ENCODE measurements at regions not wholly inside any gene's neighbourhood (a gene's known extent, or its start where the extent isn't known, plus 50 kb on each side); places are given as distances from the start of the nearest gene placed in this dataset.

DNA sequence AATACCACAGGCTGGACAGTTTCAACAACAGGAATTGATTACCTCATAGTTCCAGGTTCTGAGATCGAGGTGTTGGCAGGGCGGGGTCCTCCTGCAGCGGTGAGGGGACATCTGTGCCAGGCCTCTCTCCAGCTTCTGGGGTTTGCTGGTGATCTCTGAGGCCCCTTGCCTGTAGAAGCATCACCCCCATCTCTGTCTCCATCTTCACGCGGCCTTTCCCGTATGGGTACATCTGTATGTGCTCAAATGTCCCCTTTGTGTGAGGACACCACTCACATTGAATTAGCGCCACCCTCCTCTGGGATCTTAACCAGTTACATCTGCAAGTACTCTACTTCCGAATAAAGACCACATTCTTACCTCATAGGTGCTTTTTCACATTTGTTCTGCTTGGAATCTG, 1029.9 kb downstream of the BRD1 start:
- Histone ChIP-seq H3K27ac (ENCODE audit: low read depth, low read length) (no peak overlapping the region), H3K4me3 (replicated peaks in 1 of 2; ENCODE audit: low read depth in 1 of 2, low read length in 2 of 2) (no peak overlapping the region), H3K9ac (ENCODE audit: low read length) (no peak overlapping the region), H2AFZ (ENCODE audit: low read depth, low read length, poor library complexity, severe bottlenecking) (no peak overlapping the region), H4K20me1 (ENCODE audit: insufficient read depth) (no peaks in the 10 kb centered on the region), H3K27me3 (ENCODE audit: insufficient read depth, low read length) (no peaks in the 10 kb centered on the region), H3K79me2 (ENCODE audit: insufficient read depth, low read length) (no peaks in the 10 kb centered on the region), H3K36me3 (ENCODE audit: control insufficient read depth in 1 of 2, insufficient read depth in 2 of 2, low read length in 2 of 2) (no peaks in the 10 kb centered on the region), H3K9me3 (ENCODE audit: control insufficient read depth in 1 of 2, insufficient read depth in 1 of 2, low read depth in 1 of 2, low read length in 2 of 2) (no peaks in the 10 kb centered on the region), H3K9me2 (ENCODE audit: insufficient read depth) (no peaks in the 10 kb centered on the region), H3K4me2 (ENCODE audit: low read length) (no peak overlapping the region), H3K4me1 (ENCODE audit: control insufficient read depth in 1 of 2, insufficient read depth in 2 of 2, low read length in 2 of 2) (no peaks in the 10 kb centered on the region)
- ChIA-PET POLR2A (no interaction called here), RAD21 (ENCODE audit: low non-redundant PET in 1 of 2, low total read pairs in 2 of 2, uncharacterized antibody in 2 of 2, unreplicated experiment in 2 of 2) (no interaction called here), CTCF (interaction anchor here (0.9 kb wide), 1 partner anchor 15 kb away, joined by 3 read pairs; no protein-coding TSS in a partner anchor)
- no peak for DNase-seq (ENCODE audit: low read depth, low spot score)
- ATAC-seq = no peak
- intact Hi-C loops (cut with micrococcal nuclease) = no loop called here
- BruUV-seq (replicated peaks) = no TSS peak
- no peak for TF ChIP-seq RAD21 (IDR thresholded peaks at IDR 0.05; ENCODE audit: low read depth)
- TF ChIP-seq CEBPB (IDR thresholded peaks at IDR 0.05; ENCODE audit: low read depth) = no peak
- TF ChIP-seq YY1 (IDR thresholded peaks at IDR 0.05; ENCODE audit: extremely low read depth, insufficient replicate concordance, low read depth, low read length) = no peak
- TF ChIP-seq ZFX (IDR thresholded peaks at IDR 0.05) = no peak
- no peak for TF ChIP-seq CBX3 (IDR thresholded peaks at IDR 0.05; ENCODE audit: low read depth)
- no peak for TF ChIP-seq SP1 (IDR thresholded peaks at IDR 0.05; ENCODE audit: low read depth)
- TF ChIP-seq, protein P1, sequence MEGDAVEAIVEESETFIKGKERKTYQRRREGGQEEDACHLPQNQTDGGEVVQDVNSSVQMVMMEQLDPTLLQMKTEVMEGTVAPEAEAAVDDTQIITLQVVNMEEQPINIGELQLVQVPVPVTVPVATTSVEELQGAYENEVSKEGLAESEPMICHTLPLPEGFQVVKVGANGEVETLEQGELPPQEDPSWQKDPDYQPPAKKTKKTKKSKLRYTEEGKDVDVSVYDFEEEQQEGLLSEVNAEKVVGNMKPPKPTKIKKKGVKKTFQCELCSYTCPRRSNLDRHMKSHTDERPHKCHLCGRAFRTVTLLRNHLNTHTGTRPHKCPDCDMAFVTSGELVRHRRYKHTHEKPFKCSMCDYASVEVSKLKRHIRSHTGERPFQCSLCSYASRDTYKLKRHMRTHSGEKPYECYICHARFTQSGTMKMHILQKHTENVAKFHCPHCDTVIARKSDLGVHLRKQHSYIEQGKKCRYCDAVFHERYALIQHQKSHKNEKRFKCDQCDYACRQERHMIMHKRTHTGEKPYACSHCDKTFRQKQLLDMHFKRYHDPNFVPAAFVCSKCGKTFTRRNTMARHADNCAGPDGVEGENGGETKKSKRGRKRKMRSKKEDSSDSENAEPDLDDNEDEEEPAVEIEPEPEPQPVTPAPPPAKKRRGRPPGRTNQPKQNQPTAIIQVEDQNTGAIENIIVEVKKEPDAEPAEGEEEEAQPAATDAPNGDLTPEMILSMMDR (IDR thresholded peaks at IDR 0.05 in 2 of 3, conservative IDR thresholded peaks at IDR 0.05 in 1 of 3; ENCODE audit: borderline replicate concordance in 1 of 3, insufficient read depth in 1 of 3, low read depth in 2 of 3, low read length in 2 of 3) = no peak
- no peak for TF ChIP-seq SIN3A (IDR thresholded peaks at IDR 0.05; ENCODE audit: low read depth)
- no peak for TF ChIP-seq ZNF274 (IDR thresholded peaks at IDR 0.05; ENCODE audit: low read depth, low read length)
- TF ChIP-seq TCF7L2 (IDR thresholded peaks at IDR 0.05; ENCODE audit: borderline replicate concordance, extremely low read depth, insufficient read depth, insufficient read length) = no peak
- TF ChIP-seq POLR2AphosphoS5 (IDR thresholded peaks at IDR 0.05; ENCODE audit: low read depth, low read length) = no peak
- TF ChIP-seq FOSL1 (IDR thresholded peaks at IDR 0.05; ENCODE audit: low read depth) = no peak
- no peak for TF ChIP-seq ELF1 (IDR thresholded peaks at IDR 0.05; ENCODE audit: borderline replicate concordance, low read depth)
- TF ChIP-seq, protein P2, sequence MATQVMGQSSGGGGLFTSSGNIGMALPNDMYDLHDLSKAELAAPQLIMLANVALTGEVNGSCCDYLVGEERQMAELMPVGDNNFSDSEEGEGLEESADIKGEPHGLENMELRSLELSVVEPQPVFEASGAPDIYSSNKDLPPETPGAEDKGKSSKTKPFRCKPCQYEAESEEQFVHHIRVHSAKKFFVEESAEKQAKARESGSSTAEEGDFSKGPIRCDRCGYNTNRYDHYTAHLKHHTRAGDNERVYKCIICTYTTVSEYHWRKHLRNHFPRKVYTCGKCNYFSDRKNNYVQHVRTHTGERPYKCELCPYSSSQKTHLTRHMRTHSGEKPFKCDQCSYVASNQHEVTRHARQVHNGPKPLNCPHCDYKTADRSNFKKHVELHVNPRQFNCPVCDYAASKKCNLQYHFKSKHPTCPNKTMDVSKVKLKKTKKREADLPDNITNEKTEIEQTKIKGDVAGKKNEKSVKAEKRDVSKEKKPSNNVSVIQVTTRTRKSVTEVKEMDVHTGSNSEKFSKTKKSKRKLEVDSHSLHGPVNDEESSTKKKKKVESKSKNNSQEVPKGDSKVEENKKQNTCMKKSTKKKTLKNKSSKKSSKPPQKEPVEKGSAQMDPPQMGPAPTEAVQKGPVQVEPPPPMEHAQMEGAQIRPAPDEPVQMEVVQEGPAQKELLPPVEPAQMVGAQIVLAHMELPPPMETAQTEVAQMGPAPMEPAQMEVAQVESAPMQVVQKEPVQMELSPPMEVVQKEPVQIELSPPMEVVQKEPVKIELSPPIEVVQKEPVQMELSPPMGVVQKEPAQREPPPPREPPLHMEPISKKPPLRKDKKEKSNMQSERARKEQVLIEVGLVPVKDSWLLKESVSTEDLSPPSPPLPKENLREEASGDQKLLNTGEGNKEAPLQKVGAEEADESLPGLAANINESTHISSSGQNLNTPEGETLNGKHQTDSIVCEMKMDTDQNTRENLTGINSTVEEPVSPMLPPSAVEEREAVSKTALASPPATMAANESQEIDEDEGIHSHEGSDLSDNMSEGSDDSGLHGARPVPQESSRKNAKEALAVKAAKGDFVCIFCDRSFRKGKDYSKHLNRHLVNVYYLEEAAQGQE (IDR thresholded peaks at IDR 0.05; ENCODE audit: low read depth) = no peak
- TF ChIP-seq POLR2A (IDR thresholded peaks at IDR 0.05; ENCODE audit: borderline replicate concordance, extremely low read depth, insufficient read depth, insufficient read length) = no peak
- no peak for TF ChIP-seq EGR1 (IDR thresholded peaks at IDR 0.05; ENCODE audit: low read depth)
